Sigmoid colon (tissue), 4 donors: ENCODE measurements at regions not wholly inside any gene's neighbourhood (a gene's known extent, or its start where the extent isn't known, plus 50 kb on each side); places are given as distances from the start of the nearest gene placed in this dataset.

ENCODE experiments used
- CTCF ChIP-seq, 4 experiments: fragments of 450-650 bp in 3 of 4; fragments of 200-600 bp in 1 of 4; IDR thresholded peaks; one replicate each; pipeline ENCODE4 v1.5.1; 2016 to 2019; ENCODE audit warnings: antibody characterized with exemption in 4 of 4, mild to moderate bottlenecking in 3 of 4, moderate library complexity in 2 of 4
- POLR2AphosphoS5 ChIP-seq, 4 donors: sonication (generic); formaldehyde crosslinking; IDR thresholded peaks; one replicate each; pipeline ENCODE4 v1.6.1; 2017; ENCODE audit warnings: antibody characterized with exemption in 4 of 4

- TF ChIP-seq CTCF (IDR thresholded peaks at IDR 0.05) (no peak), POLR2AphosphoS5 (IDR thresholded peaks at IDR 0.05) (no peak)
Measured at GRCh38 chr6:145015739-145016558, 719.4 kb downstream of the EPM2A start.
